Dermis blood vessel endothelial cell (primary cell): ENCODE measurements at regions not wholly inside any gene's neighbourhood (a gene's known extent, or its start where the extent isn't known, plus 50 kb on each side); places are given as distances from the start of the nearest gene placed in this dataset.

ENCODE experiments used
- DNase-seq: peaks from one replicate; pipeline ENCODE4 v3.0.0; 2010

- DNase-seq: peak; percentile 66
Observed at GRCh38 chr3:99542767-99543518, 95.5 kb upstream of the COL8A1 start.

- DNase-seq: no peak
Observed at GRCh38 chr3:99541181-99541580, 97.2 kb upstream of the COL8A1 start.

GRCh38 chr3:99537416-99537815 is 101.0 kb upstream of the COL8A1 start:
- DNase-seq: no peak

GRCh38 chr3:99536555-99537314 is 101.7 kb upstream of the COL8A1 start:
- no peak for DNase-seq

- DNase-seq: no peak
Observed at GRCh38 chr3:99534951-99535704, 103.3 kb upstream of the COL8A1 start.

GRCh38 chr3:99532246-99532645 is 106.1 kb upstream of the COL8A1 start:
- DNase-seq: peak; percentile 81

- no peak for DNase-seq
Observed at GRCh38 chr3:99529265-99529664, 109.1 kb upstream of the COL8A1 start.

GRCh38 chr3:99526921-99527320 is 111.5 kb upstream of the COL8A1 start:
- no peak for DNase-seq

GRCh38 chr3:99524559-99524958 is 113.8 kb upstream of the COL8A1 start:
- DNase-seq: no peak

- no peak for DNase-seq
Observed at GRCh38 chr3:99523431-99524127, 114.8 kb upstream of the COL8A1 start.

GRCh38 chr3:99522147-99522546 is 116.2 kb upstream of the COL8A1 start:
- no peak for DNase-seq

- DNase-seq: no peak
Observed at GRCh38 chr3:99521551-99521950, 116.8 kb upstream of the COL8A1 start.

- no peak for DNase-seq
Observed at GRCh38 chr3:99520513-99520912, 117.9 kb upstream of the COL8A1 start.

- no peak for DNase-seq
Observed at GRCh38 chr3:99516936-99517335, 121.5 kb upstream of the COL8A1 start.

- peak; percentile 44 for DNase-seq
Observed at GRCh38 chr3:99515891-99516290, 122.5 kb upstream of the COL8A1 start.

GRCh38 chr3:99509224-99509623 is 129.2 kb upstream of the COL8A1 start:
- no peak for DNase-seq

- no peak for DNase-seq
Observed at GRCh38 chr3:99508191-99508590, 130.2 kb upstream of the COL8A1 start.

GRCh38 chr3:99505646-99506269 is 132.6 kb upstream of the COL8A1 start:
- DNase-seq: no peak

- DNase-seq: no peak
Observed at GRCh38 chr3:99505200-99505599, 133.2 kb upstream of the COL8A1 start.

GRCh38 chr3:99504258-99504657 is 134.1 kb upstream of the COL8A1 start:
- DNase-seq: no peak

GRCh38 chr3:99503350-99503749 is 135.0 kb upstream of the COL8A1 start:
- peak; percentile 38 for DNase-seq

- DNase-seq: peak; percentile 37
Observed at GRCh38 chr3:99502871-99503270, 135.5 kb upstream of the COL8A1 start.
